Stimulated activated CD8-positive, alpha-beta memory T cell treated with anti-CD3 and anti-CD28 coated beads, Interleukin-2, amount 100 ng/mL, for 48 hours (primary cell): ENCODE measurements at regions not wholly inside any gene's neighbourhood (a gene's known extent, or its start where the extent isn't known, plus 50 kb on each side); places are given as distances from the start of the nearest gene placed in this dataset.
"Not testable (repeated sequence)": the region's sequence is repeated elsewhere in the genome, so short reads cannot be mapped to it uniquely, and the experiment has no call there.

Experiments
- DNase-seq, 2 donors: peaks; one replicate each; pipeline ENCODE4 v3.0.0-alpha.2; 2020; ENCODE audit warnings: low read depth in 2 of 2

DNA sequence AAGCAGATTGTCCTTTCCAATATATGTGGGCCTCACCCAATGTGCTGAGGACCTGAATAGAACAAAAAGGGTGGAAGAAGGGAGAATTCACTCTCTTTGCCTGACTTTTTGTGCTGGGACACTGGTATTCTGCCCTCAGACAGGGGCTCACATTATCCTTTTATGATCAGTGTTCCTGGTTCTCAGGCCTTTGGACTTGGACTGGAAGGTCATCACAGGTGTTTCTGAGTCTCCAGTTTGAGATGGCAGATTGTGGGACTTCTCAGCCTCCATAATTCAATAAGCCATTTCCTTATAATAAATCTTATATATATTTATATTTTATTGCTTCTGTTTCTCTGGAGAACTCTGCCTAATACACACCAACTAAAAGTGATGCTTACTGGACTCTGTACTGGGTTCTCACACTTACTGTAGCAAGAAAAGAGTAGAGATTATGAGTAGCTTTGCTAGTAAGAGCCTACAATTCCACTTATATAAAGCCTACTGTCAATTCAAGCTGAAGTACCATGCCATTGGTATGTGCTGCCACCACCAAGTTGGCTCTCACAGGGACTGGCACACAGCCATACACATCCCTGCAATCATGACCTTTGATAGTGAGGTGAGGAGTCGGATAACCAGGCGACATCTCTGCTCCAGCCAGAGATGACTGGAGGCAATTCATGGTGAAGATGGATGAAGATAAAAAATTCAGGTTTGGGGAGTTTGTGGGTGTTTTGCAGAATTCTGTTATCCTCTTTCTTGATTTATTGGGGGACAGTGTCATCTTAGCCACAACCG lies 130.7 kb upstream of the NR3C1 start:
- DNase-seq = no peak

DNA sequence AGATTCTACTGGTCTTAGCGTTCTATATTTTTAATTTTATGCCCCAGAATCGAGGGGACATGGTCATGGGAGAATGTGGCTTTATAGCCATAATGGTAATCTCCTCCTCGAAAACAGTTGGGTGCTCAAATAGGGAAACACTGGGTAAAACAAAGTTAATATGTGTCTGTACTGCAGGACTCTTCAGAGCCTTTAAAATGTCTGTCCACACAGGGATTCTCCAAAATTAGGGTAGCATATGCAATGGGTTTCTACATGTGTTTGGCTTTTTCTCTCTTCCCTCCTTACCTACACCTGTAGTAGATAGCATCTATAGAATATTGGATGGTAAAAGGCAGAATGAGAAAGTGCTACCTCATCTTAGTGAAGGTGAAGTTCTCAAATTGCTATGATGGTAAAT lies 130.0 kb upstream of the NR3C1 start:
- DNase-seq = no peak

DNA sequence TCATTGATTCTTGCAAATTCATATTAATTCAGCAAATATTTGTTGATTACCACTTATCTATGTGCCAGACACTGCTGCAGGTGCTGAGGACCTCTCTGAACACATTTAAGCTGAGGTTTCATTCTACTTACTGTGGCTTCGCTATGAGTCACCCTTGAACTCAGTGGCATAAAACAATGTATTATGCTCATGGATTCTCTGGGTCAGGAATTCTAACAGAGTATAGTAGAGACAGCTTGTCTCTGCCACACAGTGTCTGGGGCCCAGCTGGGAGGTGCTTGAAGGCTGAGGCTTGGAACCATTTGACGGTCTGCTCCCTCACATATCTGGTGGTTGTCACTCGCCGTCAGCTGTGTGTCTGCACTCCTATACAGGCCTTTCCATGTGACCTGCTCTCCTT lies 124.3 kb upstream of the NR3C1 start:
- DNase-seq = no peak

GRCh38 chr5:143525176-143525575 lies 121.7 kb upstream of the NR3C1 start:
- DNase-seq = no peak

GRCh38 chr5:143524338-143524945 lies 121.0 kb upstream of the NR3C1 start:
- no peak for DNase-seq

DNA sequence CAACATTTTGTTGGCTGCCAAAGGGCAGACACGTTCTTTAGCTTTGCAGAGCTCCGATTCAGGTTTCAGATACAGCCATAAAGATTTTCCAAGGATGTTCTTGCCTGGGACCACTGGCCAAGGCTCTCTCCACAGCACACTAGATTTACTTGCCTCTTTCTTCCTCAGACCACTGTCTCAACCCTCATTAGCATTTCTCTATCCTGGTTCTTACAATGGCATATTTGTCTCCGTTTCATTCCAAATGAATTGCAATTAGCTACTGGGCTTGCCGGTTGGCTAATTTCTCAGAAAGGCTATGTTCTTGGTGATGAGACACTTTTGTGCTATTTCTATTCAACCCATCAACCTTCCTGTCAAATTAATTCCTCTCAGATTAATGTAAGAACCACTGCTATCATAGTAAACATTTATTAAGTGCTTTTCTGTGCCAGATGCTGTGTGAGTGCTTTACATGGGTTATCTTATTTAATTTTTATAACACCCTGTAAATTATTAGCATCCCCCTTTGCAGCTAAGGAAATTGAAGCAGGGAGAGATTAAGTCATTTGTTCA lies 118.4 kb upstream of the NR3C1 start:
- no peak for DNase-seq

- DNase-seq = no peak
These were observed 117.7 kb upstream of the NR3C1 start for GRCh38 chr5:143521141-143521540.

GRCh38 chr5:143519215-143519614 lies 115.7 kb upstream of the NR3C1 start:
- DNase-seq = not testable (repeated sequence)

DNA sequence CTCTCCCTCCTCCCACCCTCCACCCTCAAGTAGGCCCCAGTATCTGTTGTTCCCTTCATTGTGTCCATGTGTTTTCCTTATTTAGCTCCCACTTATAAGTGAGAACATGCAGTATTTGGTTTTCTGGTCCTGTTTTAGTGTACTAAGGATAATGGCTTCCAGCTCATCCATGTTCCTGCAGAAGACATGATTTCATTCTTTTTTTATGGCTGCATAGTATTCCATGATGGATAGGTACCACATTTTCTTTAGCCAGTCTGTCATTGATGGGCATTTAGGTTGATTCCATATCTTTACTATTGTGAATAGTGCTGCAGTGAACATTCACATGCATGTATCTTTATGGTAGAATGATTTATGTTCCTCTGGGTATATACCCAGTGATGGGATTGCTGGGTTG lies 114.3 kb upstream of the NR3C1 start:
- not testable (repeated sequence) for DNase-seq

- DNase-seq = no peak
These were observed 112.8 kb upstream of the NR3C1 start for GRCh38 chr5:143516249-143516648.

GRCh38 chr5:143515829-143516228 lies 112.3 kb upstream of the NR3C1 start:
- no peak for DNase-seq

DNA sequence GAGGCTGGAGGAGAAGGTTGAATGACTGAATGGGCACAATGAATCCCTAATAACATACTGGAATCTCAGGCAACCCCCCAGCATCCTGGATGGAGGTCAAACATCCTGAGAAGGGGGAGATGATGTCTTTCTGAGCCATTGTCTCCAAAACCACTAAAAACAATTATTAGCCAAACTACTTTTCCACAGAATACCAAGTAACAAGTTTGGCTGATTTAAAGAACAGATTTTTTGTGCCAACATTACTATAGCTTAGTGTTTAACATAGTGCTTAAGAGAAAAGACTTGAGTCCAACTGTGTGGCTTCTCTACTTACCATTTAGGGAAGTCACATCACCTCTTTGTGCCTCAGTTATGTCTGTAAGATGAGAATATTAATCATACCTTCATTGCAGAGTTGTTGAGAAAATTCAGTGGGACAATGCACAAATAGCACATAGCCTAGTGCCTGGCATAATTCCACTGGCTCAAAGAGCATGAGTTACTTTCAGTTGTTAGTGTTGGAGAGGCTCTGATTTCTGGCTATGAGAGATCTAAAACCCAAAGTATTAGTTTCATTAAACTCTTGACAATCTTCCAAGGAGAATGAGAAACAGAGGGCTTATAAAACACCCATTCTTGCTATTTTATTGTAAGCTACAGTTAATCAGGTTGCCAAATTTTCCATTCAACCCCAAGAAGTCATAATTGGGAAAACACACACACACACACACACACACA lies 111.3 kb upstream of the NR3C1 start:
- DNase-seq = no peak

DNA sequence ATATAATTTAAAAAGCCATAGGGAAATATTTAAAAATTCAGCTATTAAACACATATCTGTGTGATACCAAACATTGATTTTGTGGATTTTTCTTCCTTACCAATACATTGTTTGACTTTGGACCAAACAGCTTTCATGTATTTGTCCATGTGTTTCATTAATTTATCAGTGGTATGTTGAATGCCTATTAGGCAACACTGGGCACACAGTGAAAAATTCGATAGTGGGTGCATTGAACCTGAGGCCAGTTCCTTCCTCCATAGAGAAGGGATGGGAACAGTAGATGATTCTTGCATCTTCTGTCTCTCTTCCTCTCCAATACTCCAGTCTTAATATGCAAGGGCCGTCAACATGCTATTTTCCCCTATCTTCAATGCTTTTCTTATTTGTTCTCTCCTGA lies 110.2 kb upstream of the NR3C1 start:
- DNase-seq = no peak

GRCh38 chr5:143511736-143512135 lies 108.2 kb upstream of the NR3C1 start:
- no peak for DNase-seq

- DNase-seq = no peak
These were observed 106.3 kb upstream of the NR3C1 start for GRCh38 chr5:143509758-143510221.

DNA sequence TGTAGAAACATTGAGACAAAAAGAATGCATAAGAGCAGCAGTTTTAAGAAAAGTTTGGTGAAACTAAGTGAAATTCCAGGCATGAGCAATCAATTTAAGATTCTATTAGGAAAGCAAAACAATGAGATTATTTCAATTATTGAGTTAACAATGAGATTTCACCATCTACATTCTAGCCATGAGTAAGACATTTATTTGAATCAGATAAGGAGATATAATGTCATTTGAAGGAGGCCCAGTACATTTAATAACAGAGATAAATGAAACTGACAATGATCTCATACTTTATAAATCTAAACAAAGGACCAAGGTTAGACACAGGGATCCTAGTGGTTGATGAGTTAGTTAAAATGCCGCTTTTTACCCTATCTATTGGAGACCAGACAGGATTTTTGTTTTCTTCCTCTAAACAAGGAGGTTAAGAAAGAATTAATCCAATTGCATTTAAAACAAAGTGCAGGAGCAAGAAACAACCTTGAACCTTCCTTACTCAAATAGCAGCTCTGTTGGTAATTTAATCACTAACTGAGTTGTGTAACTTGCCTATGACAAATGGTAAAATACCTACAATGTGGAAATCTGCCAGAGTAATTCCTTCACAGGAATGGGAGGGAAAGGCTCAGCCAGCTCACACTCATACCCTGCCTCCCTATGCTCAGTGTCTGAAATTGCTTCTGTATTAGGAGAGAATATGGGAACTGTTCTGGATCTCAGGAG lies 103.5 kb upstream of the NR3C1 start:
- DNase-seq = no peak

GRCh38 chr5:143505934-143506333 lies 102.4 kb upstream of the NR3C1 start:
- DNase-seq = no peak

DNA sequence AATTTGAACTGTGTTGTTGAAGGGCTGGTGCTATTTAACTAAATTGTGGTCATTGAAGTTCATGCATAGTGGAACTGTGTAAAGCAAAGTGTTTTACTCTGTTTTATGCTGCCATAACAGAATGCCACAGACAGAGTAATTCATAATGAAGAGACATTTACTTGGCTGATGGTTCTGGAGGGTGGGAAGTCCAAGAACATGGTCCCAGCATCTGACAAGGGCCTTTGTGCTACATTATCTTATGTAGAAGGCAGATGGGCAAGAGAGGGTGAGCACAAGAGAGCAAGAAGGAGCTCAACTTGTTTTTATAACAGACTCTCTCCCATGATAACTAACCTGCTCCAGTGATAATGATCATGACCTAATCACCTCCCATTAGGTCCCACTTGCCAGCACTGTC lies 101.9 kb upstream of the NR3C1 start:
- no peak for DNase-seq

GRCh38 chr5:143501310-143502044 lies 98.0 kb upstream of the NR3C1 start:
- DNase-seq = no peak

GRCh38 chr5:143499480-143500114 lies 96.1 kb upstream of the NR3C1 start:
- DNase-seq = no peak

DNA sequence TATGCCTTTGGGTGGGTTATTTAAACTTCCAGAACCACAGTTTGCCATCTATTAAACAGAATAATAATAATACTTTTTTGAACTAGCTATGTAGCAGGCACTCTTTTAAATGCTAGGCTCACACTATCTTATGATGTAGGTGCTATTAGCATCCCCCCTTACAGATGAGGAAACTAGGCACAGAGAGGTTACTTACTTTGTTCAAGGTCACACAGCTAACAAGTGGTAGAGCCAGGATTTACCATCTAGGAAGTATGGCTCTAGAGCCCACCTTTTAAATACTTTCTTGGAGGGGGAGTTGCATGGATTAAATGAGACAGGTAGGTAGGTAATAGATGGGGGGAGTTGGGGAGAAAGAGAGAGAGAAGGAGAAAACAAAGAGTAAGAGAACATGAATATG lies 95.3 kb upstream of the NR3C1 start:
- DNase-seq = no peak
